ENCODE measurements at regions not wholly inside any gene's neighbourhood (a gene's known extent, or its start where the extent isn't known, plus 50 kb on each side); places are given as distances from the start of the nearest gene placed in this dataset.

DNA sequence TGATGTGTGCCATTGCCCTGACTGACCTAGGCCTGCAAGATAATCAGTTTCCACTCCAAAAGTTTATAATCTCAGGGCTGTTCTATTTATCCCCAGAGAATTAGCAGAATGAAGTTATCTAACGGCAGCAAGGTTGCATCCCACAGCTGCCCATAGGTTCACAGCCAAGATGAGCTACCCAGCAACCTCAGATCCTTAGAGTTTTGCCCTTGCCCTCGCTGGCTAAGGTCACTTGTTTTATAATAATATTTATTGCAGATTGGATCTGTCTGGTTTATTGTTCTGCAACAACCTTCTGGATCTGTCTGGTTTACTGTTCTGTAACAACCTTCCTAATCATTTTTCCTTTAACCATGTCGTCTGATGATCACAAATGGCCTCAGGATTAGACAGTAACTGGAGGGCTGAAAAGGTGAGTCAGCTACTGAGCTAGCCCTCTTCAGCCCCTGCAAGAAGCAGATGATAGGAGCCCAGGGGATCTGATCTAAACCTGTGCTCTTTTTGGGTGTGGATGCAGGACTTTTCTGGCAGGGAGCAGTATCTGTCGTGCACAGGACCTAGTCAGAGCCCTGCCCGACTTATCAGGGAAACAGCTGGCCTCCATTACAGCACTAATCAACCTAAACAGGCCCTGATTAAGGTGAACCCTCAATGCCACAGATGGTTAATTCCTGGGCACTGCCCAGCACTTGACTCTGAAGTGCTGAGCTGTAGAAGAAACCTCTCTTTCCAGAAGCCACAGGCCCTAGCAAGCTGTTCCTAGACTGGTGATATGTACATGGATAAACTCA, 642.9 kb upstream of the KIRREL3 start:
- ChIA-PET POLR2A (no interaction called here), CTCF (no interaction called here)
- Mint-ChIP-seq H3K27me3 (peaks cover 0 to 4% (median 0%) of the 10 kb centered on the region in 5 donors), H3K9me3 (no peaks in the 10 kb centered on the region), H3K4me1 (no peaks in the 10 kb centered on the region), H3K4me3 (no peak overlapping the region), H3K36me3 (no peaks in the 10 kb centered on the region), H3K27ac (no peak overlapping the region)
- Histone ChIP-seq H3K4me3 (ENCODE audit: low read length) (no peak overlapping the region), H3K36me3 (ENCODE audit: control insufficient read depth in 2 of 3, insufficient read depth in 3 of 3, low read length in 3 of 3) (no peaks in the 10 kb centered on the region), H3K27ac (ENCODE audit: low read depth, low read length) (no peak overlapping the region), H3K27me3 (ENCODE audit: control insufficient read depth in 2 of 2, insufficient read depth in 2 of 2, low read length in 2 of 2) (no peaks in the 10 kb centered on the region), H3K4me1 (ENCODE audit: control insufficient read depth in 2 of 2, insufficient read depth in 2 of 2, low read length in 2 of 2) (no peaks in the 10 kb centered on the region), H3K9me3 (ENCODE audit: control insufficient read depth in 2 of 3, low read length in 3 of 3) (no peaks in the 10 kb centered on the region)
- ATAC-seq (no peak), DNase-seq (no peak)
- intact Hi-C loops (cut with micrococcal nuclease), result no loop called here

DNA sequence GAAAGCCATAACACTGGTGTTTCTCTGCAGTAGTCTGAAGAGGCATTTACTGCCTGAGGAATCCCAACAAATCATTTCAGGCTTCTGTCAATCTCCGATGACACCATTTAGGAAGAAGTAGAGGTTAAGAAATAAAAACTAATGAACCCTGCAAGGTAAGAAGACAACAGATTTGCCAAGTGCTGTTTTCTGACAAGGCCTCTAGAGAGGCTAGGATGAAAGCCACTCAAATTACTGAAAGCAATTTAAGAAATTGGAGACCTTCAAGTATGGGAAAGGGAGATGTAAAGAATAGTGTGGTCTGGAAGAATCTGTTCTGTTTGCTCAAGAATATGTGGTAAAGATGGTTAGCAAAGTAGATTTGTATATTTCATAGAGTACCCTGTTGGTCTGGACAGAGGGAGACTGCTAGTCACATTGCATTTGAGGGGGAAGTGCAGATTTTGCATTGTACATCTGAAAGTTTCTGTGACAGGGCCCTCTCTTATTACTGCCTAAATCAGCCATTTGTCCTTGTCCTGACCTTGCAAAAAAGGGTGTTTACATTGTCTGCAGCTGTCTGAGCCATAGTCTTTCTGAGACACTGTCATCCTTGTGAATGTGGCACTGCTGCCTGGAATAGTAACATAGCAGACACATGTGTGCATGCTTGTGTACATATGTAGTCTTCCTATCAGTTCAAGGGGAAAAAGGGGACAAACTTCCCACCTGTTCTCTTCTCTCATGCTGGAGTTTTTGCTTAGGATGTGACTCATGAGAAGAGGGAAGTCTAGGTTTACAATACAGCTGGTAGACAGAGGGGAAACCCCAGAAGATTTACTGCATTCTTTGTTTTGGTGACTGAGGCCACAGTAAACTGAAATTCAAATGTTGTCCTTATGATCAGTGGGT, 640.2 kb upstream of the KIRREL3 start:
- ATAC-seq, result no peak
- POLR2A ChIA-PET, result no interaction called here

DNA sequence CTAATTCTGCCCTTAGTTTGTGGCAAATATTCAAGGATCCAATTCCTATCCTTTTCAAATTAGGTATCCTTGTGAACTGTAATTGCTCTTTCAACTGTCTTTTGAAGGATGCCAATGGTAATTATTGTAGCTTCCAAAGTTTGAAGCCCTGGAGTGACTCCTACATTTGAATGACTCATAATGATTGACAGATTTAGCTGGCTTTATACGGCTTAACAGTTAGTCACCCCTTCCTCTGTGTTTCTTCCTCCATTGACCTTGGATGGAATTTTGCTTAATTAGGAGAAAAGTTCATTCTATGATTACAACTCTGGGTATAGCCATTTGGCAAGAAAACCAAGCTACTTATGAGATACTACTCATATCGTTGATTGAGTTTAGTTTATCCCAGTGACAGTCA, 639.3 kb upstream of the KIRREL3 start:
- no peak overlapping the region for H3K27ac Mint-ChIP-seq
- H3K36me3 ChIP-seq (ENCODE audit: control insufficient read depth in 2 of 3, insufficient read depth in 3 of 3, low read length in 3 of 3), result no peaks in the 10 kb centered on the region
- H3K4me1 Mint-ChIP-seq, result no peaks in the 10 kb centered on the region
- no peaks in the 10 kb centered on the region for H3K9me3 Mint-ChIP-seq
- H3K36me3 Mint-ChIP-seq, result no peaks in the 10 kb centered on the region
- ChIA-PET POLR2A (no interaction called here), CTCF (no interaction called here)
- DNase-seq (no peak), ATAC-seq (no peak)
- peaks cover 0 to 12% (median 4%) of the 10 kb centered on the region in 5 donors for H3K27me3 Mint-ChIP-seq
- no peaks in the 10 kb centered on the region for H3K4me1 ChIP-seq (ENCODE audit: control insufficient read depth in 2 of 2, insufficient read depth in 2 of 2, low read length in 2 of 2)
- intact Hi-C loops (cut with micrococcal nuclease), result no loop called here
- H3K27ac ChIP-seq (ENCODE audit: low read depth, low read length), result no peak overlapping the region
- H3K27me3 ChIP-seq (ENCODE audit: control insufficient read depth in 2 of 2, insufficient read depth in 2 of 2, low read length in 2 of 2), result no peaks in the 10 kb centered on the region
- no peaks in the 10 kb centered on the region for H3K9me3 ChIP-seq (ENCODE audit: control insufficient read depth in 2 of 3, low read length in 3 of 3)
- no peak overlapping the region for H3K4me3 ChIP-seq (ENCODE audit: low read length)
- no peak overlapping the region for H3K4me3 Mint-ChIP-seq

More for the DNA sequence above, 640.2 kb upstream of the KIRREL3 start:
- Mint-ChIP-seq H3K4me1 (no peaks in the 10 kb centered on the region), H3K27ac (no peak overlapping the region), H3K27me3 (peaks cover 0 to 12% (median 4%) of the 10 kb centered on the region in 5 donors), H3K9me3 (no peaks in the 10 kb centered on the region), H3K4me3 (no peak overlapping the region), H3K36me3 (no peaks in the 10 kb centered on the region)
- Histone ChIP-seq H3K9me3 (ENCODE audit: control insufficient read depth in 2 of 3, low read length in 3 of 3) (no peaks in the 10 kb centered on the region), H3K4me3 (ENCODE audit: low read length) (no peak overlapping the region), H3K27ac (ENCODE audit: low read depth, low read length) (no peak overlapping the region), H3K36me3 (ENCODE audit: control insufficient read depth in 2 of 3, insufficient read depth in 3 of 3, low read length in 3 of 3) (no peaks in the 10 kb centered on the region), H3K4me1 (ENCODE audit: control insufficient read depth in 2 of 2, insufficient read depth in 2 of 2, low read length in 2 of 2) (no peaks in the 10 kb centered on the region), H3K27me3 (ENCODE audit: control insufficient read depth in 2 of 2, insufficient read depth in 2 of 2, low read length in 2 of 2) (no peaks in the 10 kb centered on the region)
- CTCF ChIA-PET, result no interaction called here
- no peak for DNase-seq
- intact Hi-C loops (cut with micrococcal nuclease), result no loop called here

DNA sequence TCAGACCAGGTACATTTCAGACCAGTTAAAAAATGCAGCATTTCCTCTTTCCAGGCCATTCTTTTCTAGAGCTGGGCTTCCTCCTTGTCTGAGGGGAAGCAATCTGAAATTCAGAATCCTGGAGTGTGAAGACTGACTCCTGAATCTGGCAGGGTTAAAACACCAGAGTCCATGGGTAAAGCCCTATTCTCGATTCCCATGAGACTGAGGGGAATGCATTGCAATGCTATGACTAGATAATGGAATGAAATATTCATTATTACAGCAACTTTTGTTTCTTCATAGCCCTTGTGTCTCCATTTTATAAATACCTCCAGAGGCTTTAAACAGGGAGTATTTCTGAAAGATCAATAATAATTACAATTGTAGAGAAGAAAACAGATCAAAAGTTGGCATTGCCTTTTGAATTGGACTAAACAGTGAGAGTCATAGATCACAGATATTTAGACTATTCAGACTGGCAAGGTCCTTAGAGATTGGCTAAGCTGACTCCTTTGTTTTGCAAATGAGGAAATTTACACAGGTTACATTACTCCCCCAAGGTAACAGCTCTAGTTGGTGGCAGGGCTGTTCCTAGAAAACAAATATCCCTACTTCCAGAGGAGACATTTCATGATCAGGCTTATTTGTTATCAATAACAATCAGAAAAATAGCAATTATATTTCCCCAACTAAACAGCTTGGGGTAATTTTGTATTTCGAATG, 632.6 kb upstream of the KIRREL3 start:
- H3K27ac Mint-ChIP-seq, result no peak overlapping the region
- DNase-seq (no peak), ATAC-seq (no peak)
- Histone ChIP-seq H3K27ac (ENCODE audit: low read depth, low read length) (no peak overlapping the region), H3K4me3 (ENCODE audit: low read length) (no peak overlapping the region), H3K9me3 (ENCODE audit: control insufficient read depth in 2 of 3, low read length in 3 of 3) (no peaks in the 10 kb centered on the region), H3K4me1 (ENCODE audit: control insufficient read depth in 2 of 2, insufficient read depth in 2 of 2, low read length in 2 of 2) (no peaks in the 10 kb centered on the region), H3K36me3 (ENCODE audit: control insufficient read depth in 2 of 3, insufficient read depth in 3 of 3, low read length in 3 of 3) (no peaks in the 10 kb centered on the region), H3K27me3 (ENCODE audit: control insufficient read depth in 2 of 2, insufficient read depth in 2 of 2, low read length in 2 of 2) (no peaks in the 10 kb centered on the region)
- H3K36me3 Mint-ChIP-seq, result no peaks in the 10 kb centered on the region
- intact Hi-C loops (cut with micrococcal nuclease), result no loop called here
- no peak overlapping the region for H3K4me3 Mint-ChIP-seq
- POLR2A ChIA-PET, result no interaction called here
- no peaks in the 10 kb centered on the region for H3K4me1 Mint-ChIP-seq
- CTCF ChIA-PET, result no interaction called here
- peaks cover 0 to 12% (median 1%) of the 10 kb centered on the region in 5 donors for H3K27me3 Mint-ChIP-seq
- H3K9me3 Mint-ChIP-seq, result peaks cover 0 to 3% (median 0%) of the 10 kb centered on the region in 11 donors

DNA sequence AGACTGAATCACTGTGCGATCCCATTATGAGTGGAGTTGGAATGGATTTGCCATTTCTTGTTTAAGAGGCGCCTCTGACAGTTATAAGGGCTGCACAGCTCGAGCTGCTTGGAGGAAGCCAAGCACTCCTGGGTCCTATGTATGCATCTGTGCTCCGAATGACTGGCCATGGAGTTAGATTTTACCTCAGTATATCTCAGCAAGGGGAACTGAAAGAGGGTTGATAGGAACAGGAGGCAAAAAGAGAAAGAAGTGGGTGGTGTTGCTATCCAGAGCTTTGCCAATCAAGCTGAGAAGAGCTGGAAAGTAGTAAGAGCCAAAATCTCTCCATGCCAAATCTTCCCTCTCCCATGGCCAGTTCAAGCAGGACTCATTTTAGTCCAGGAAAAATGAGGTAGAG, 632.0 kb upstream of the KIRREL3 start:
- intact Hi-C loops (cut with micrococcal nuclease), result no loop called here
- ATAC-seq, result no peak
- DNase-seq, result no peak
- ChIA-PET CTCF (no interaction called here), POLR2A (no interaction called here)
- peaks cover 0 to 9% (median 0%) of the 10 kb centered on the region in 5 donors for H3K27me3 Mint-ChIP-seq
- no peaks in the 10 kb centered on the region for H3K36me3 ChIP-seq (ENCODE audit: control insufficient read depth in 2 of 3, insufficient read depth in 3 of 3, low read length in 3 of 3)
- H3K4me1 Mint-ChIP-seq, result no peaks in the 10 kb centered on the region
- no peaks in the 10 kb centered on the region for H3K27me3 ChIP-seq (ENCODE audit: control insufficient read depth in 2 of 2, insufficient read depth in 2 of 2, low read length in 2 of 2)
- no peaks in the 10 kb centered on the region for H3K4me1 ChIP-seq (ENCODE audit: control insufficient read depth in 2 of 2, insufficient read depth in 2 of 2, low read length in 2 of 2)
- peaks cover 0 to 3% (median 0%) of the 10 kb centered on the region in 11 donors for H3K9me3 Mint-ChIP-seq
- no peaks in the 10 kb centered on the region for H3K36me3 Mint-ChIP-seq
- no peak overlapping the region for H3K27ac Mint-ChIP-seq
- H3K4me3 ChIP-seq (ENCODE audit: low read length), result no peak overlapping the region
- H3K9me3 ChIP-seq (ENCODE audit: control insufficient read depth in 2 of 3, low read length in 3 of 3), result no peaks in the 10 kb centered on the region
- H3K4me3 Mint-ChIP-seq, result no peak overlapping the region
- H3K27ac ChIP-seq (ENCODE audit: low read depth, low read length), result no peak overlapping the region

DNA sequence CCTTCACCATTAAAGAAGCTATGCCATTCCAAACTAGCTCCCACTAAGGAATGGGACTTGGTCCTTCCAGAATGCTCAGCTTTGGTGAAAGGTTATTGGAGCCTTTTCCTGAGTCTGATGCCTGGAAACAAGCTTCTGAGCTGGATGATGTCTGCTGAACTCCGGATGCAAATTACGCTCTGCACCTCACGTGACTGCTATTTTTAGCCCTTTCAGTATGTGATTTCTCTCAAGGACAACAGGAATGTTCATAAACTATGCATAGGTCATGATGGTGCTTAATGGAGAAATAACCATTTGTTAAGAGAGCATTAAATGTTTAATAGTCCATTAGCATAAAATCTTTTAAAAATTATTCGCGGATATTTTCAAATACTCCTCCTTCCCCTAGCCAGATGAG, 631.4 kb upstream of the KIRREL3 start:
- Mint-ChIP-seq H3K9me3 (peaks cover 0 to 3% (median 0%) of the 10 kb centered on the region in 11 donors), H3K36me3 (no peaks in the 10 kb centered on the region), H3K4me1 (no peaks in the 10 kb centered on the region), H3K4me3 (no peak overlapping the region), H3K27me3 (peaks cover 0 to 8% (median 0%) of the 10 kb centered on the region in 5 donors), H3K27ac (no peak overlapping the region)
- Histone ChIP-seq H3K4me1 (ENCODE audit: control insufficient read depth in 2 of 2, insufficient read depth in 2 of 2, low read length in 2 of 2) (no peaks in the 10 kb centered on the region), H3K4me3 (ENCODE audit: low read length) (no peak overlapping the region), H3K36me3 (ENCODE audit: control insufficient read depth in 2 of 3, insufficient read depth in 3 of 3, low read length in 3 of 3) (no peaks in the 10 kb centered on the region), H3K27me3 (ENCODE audit: control insufficient read depth in 2 of 2, insufficient read depth in 2 of 2, low read length in 2 of 2) (no peaks in the 10 kb centered on the region), H3K27ac (ENCODE audit: low read depth, low read length) (no peak overlapping the region), H3K9me3 (ENCODE audit: control insufficient read depth in 2 of 3, low read length in 3 of 3) (no peaks in the 10 kb centered on the region)
- ChIA-PET CTCF (no interaction called here), POLR2A (no interaction called here)
- ATAC-seq (no peak), DNase-seq (no peak)
- intact Hi-C loops (cut with micrococcal nuclease), result no loop called here

Data from naive thymus-derived CD4-positive, alpha-beta T cell (primary cell).